Neural cell (in vitro differentiated cells): ENCODE measurements at regions not wholly inside any gene's neighbourhood (a gene's known extent, or its start where the extent isn't known, plus 50 kb on each side); places are given as distances from the start of the nearest gene placed in this dataset.

Experiments used
- H2AFZ ChIP-seq: fragments of 200-600, 300-800 bp; sonication (generic), shearing (Covaris generic); 2 replicates; pipeline ENCODE4 v1.6.0; 2014; ENCODE audit warnings: low read depth, mild to moderate bottlenecking, antibody characterized with exemption, low read length, moderate library complexity
- H3F3A ChIP-seq: fragments of 200-600 bp; shearing (Covaris generic); 2 replicates; pipeline ENCODE4 v1.6.1; 2016; ENCODE audit warnings: mild to moderate bottlenecking, moderate library complexity, mixed read lengths, antibody characterized with exemption, low read length; ENCODE audit not compliant: insufficient read depth, poor library complexity, severe bottlenecking
- H3K27ac ChIP-seq: fragments of 200-600, 300-800 bp; sonication (generic), shearing (Covaris generic); 2 replicates; pipeline ENCODE4 v1.5.1; 2014; ENCODE audit warnings: mild to moderate bottlenecking, low read length, moderate library complexity
- H3K27me3 ChIP-seq: fragments of 300-800, 200-600 bp; sonication (generic), shearing (Covaris generic); 2 replicates; pipeline ENCODE4 v1.6.0; 2014; ENCODE audit warnings: mild to moderate bottlenecking, low read depth, low read length, moderate library complexity; ENCODE audit not compliant: insufficient read depth
- H3K36me3 ChIP-seq: fragments of 300-800, 200-600 bp; sonication (generic), shearing (Covaris generic); 2 replicates; pipeline ENCODE4 v1.5.1; 2014; ENCODE audit warnings: mild to moderate bottlenecking, antibody characterized with exemption, low read length, moderate library complexity; ENCODE audit not compliant: insufficient read depth
- H3K4me2 ChIP-seq: fragments of 300-800, 200-600 bp; sonication (generic), shearing (Covaris generic); 2 replicates; pipeline ENCODE4 v1.6.0; 2014; ENCODE audit warnings: mild to moderate bottlenecking, low read length
- H3K4me3 ChIP-seq: fragments of 300-800, 200-600 bp; sonication (generic), shearing (Covaris generic); 2 replicates; pipeline ENCODE4 v1.5.1; 2014; ENCODE audit warnings: mild to moderate bottlenecking, low read length, moderate library complexity
- H3K79me2 ChIP-seq: fragments of 200-600 bp; shearing (Covaris generic); replicated peaks from 2 replicates; pipeline ENCODE4 v1.6.0; 2014; ENCODE audit warnings: mild to moderate bottlenecking, low read length, moderate library complexity; ENCODE audit not compliant: insufficient read depth
- H3K9ac ChIP-seq: fragments of 300-800, 200-600 bp; sonication (generic), shearing (Covaris generic); 2 replicates; pipeline ENCODE4 v1.6.1; 2016; ENCODE audit warnings: mild to moderate bottlenecking, low read length, mixed read lengths
- H3K9me2 ChIP-seq: fragments of 200-600 bp; shearing (Covaris generic); 2 replicates; pipeline ENCODE4 v1.6.1; 2016; ENCODE audit warnings: mild to moderate bottlenecking, low read length, mixed read lengths; ENCODE audit not compliant: insufficient read depth
- H3K9me3 ChIP-seq: fragments of 200-600, 300-800 bp; sonication (generic), shearing (Covaris generic); 2 replicates; pipeline ENCODE4 v1.6.1; 2016; ENCODE audit warnings: mild to moderate bottlenecking, mixed run types, low read length, moderate library complexity, mixed read lengths
- H4K20me1 ChIP-seq: fragments of 200-600 bp; shearing (Covaris generic); 2 replicates; pipeline ENCODE4 v1.6.1; 2016; ENCODE audit warnings: mild to moderate bottlenecking, mixed run types; ENCODE audit not compliant: insufficient read depth
- EP300 ChIP-seq: fragments of 450-650 bp; conservative IDR thresholded peaks from 2 replicates; pipeline ENCODE4 v1.6.1; 2014; ENCODE audit warnings: antibody characterized with exemption, mild to moderate bottlenecking, moderate library complexity; ENCODE audit not compliant: poor library complexity, severe bottlenecking
- EZH2 ChIP-seq: fragments of 200-600, 300-800 bp; shearing (Covaris generic), sonication (generic); IDR thresholded peaks from 2 replicates; pipeline ENCODE4 v1.6.1; 2014; ENCODE audit warnings: antibody characterized with exemption, low read length, borderline replicate concordance, mild to moderate bottlenecking; ENCODE audit not compliant: insufficient read depth, poor library complexity, severe bottlenecking
- MXI1 ChIP-seq: fragments of 450-650 bp; conservative IDR thresholded peaks from 2 replicates; pipeline ENCODE4 v1.6.1; 2014; ENCODE audit warnings: antibody characterized with exemption, mild to moderate bottlenecking; ENCODE audit not compliant: poor library complexity, severe bottlenecking
- POLR2AphosphoS5 ChIP-seq: IDR thresholded peaks from 2 replicates; pipeline ENCODE4 v1.6.1; 2012
- RAD21 ChIP-seq: fragments of 450-650 bp; conservative IDR thresholded peaks from 2 replicates; pipeline ENCODE4 v1.6.1; 2014; ENCODE audit warnings: antibody characterized with exemption, mild to moderate bottlenecking, moderate library complexity
- SMC3 ChIP-seq: fragments of 450-650 bp; conservative IDR thresholded peaks from 2 replicates; pipeline ENCODE4 v1.6.1; 2014; ENCODE audit warnings: antibody characterized with exemption, mild to moderate bottlenecking, moderate library complexity; ENCODE audit not compliant: poor library complexity
- TAF1 ChIP-seq: IDR thresholded peaks from 2 replicates; pipeline ENCODE4 v1.6.1; 2012; ENCODE audit warnings: low read depth
- TF ChIP-seq, protein P1 (sequence below): fragments of 450-650 bp; IDR thresholded peaks from 2 replicates; pipeline ENCODE4 v1.5.1; 2014; ENCODE audit warnings: antibody characterized with exemption, mild to moderate bottlenecking, moderate library complexity; ENCODE audit not compliant: poor library complexity, severe bottlenecking
- TF ChIP-seq, protein P2 (sequence below): IDR thresholded peaks from 2 replicates; pipeline ENCODE4 v1.6.1; 2012; ENCODE audit warnings: borderline replicate concordance

DNA sequence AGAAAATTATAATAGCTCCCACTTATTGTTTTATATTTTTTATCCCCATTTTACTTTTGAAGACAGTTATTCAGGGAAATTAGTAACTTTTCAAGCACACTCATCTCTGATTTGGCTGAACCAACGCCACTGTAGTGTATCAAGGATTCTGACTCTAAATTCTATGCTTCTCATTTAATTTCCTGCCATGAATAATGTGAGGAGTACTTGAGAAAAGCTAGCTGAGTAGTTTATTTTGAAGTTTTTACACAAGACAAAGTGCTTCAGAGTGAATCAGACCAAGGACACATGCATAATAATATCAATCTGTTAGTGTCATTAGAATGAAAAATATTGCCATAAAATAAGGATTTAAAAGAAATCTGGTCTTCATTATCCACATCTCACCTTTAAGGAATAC is 329.9 kb downstream of the SLITRK6 start:
- no peaks in the 10 kb centered on the region for H3K9me3 ChIP-seq
- no peak overlapping the region for H3K9ac ChIP-seq
- H3K9me2 ChIP-seq: no peaks in the 10 kb centered on the region
- H3K4me2 ChIP-seq: no peak overlapping the region
- TF ChIP-seq, protein P1, sequence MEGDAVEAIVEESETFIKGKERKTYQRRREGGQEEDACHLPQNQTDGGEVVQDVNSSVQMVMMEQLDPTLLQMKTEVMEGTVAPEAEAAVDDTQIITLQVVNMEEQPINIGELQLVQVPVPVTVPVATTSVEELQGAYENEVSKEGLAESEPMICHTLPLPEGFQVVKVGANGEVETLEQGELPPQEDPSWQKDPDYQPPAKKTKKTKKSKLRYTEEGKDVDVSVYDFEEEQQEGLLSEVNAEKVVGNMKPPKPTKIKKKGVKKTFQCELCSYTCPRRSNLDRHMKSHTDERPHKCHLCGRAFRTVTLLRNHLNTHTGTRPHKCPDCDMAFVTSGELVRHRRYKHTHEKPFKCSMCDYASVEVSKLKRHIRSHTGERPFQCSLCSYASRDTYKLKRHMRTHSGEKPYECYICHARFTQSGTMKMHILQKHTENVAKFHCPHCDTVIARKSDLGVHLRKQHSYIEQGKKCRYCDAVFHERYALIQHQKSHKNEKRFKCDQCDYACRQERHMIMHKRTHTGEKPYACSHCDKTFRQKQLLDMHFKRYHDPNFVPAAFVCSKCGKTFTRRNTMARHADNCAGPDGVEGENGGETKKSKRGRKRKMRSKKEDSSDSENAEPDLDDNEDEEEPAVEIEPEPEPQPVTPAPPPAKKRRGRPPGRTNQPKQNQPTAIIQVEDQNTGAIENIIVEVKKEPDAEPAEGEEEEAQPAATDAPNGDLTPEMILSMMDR: no peak
- TF ChIP-seq TAF1: no peak
- TF ChIP-seq RAD21: no peak
- TF ChIP-seq MXI1: no peak
- TF ChIP-seq EP300: no peak
- TF ChIP-seq, protein P2, sequence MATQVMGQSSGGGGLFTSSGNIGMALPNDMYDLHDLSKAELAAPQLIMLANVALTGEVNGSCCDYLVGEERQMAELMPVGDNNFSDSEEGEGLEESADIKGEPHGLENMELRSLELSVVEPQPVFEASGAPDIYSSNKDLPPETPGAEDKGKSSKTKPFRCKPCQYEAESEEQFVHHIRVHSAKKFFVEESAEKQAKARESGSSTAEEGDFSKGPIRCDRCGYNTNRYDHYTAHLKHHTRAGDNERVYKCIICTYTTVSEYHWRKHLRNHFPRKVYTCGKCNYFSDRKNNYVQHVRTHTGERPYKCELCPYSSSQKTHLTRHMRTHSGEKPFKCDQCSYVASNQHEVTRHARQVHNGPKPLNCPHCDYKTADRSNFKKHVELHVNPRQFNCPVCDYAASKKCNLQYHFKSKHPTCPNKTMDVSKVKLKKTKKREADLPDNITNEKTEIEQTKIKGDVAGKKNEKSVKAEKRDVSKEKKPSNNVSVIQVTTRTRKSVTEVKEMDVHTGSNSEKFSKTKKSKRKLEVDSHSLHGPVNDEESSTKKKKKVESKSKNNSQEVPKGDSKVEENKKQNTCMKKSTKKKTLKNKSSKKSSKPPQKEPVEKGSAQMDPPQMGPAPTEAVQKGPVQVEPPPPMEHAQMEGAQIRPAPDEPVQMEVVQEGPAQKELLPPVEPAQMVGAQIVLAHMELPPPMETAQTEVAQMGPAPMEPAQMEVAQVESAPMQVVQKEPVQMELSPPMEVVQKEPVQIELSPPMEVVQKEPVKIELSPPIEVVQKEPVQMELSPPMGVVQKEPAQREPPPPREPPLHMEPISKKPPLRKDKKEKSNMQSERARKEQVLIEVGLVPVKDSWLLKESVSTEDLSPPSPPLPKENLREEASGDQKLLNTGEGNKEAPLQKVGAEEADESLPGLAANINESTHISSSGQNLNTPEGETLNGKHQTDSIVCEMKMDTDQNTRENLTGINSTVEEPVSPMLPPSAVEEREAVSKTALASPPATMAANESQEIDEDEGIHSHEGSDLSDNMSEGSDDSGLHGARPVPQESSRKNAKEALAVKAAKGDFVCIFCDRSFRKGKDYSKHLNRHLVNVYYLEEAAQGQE: no peak
- TF ChIP-seq EZH2: no peak
- TF ChIP-seq POLR2AphosphoS5: no peak
- no peak for TF ChIP-seq SMC3
- H3K27ac ChIP-seq: no peak overlapping the region
- no peaks in the 10 kb centered on the region for H3F3A ChIP-seq
- H3K27me3 ChIP-seq: no peaks in the 10 kb centered on the region
- H3K36me3 ChIP-seq: no peaks in the 10 kb centered on the region
- H3K79me2 ChIP-seq: no peaks in the 10 kb centered on the region
- H3K4me3 ChIP-seq: no peak overlapping the region
- no peaks in the 10 kb centered on the region for H4K20me1 ChIP-seq
- H2AFZ ChIP-seq: no peak overlapping the region

DNA sequence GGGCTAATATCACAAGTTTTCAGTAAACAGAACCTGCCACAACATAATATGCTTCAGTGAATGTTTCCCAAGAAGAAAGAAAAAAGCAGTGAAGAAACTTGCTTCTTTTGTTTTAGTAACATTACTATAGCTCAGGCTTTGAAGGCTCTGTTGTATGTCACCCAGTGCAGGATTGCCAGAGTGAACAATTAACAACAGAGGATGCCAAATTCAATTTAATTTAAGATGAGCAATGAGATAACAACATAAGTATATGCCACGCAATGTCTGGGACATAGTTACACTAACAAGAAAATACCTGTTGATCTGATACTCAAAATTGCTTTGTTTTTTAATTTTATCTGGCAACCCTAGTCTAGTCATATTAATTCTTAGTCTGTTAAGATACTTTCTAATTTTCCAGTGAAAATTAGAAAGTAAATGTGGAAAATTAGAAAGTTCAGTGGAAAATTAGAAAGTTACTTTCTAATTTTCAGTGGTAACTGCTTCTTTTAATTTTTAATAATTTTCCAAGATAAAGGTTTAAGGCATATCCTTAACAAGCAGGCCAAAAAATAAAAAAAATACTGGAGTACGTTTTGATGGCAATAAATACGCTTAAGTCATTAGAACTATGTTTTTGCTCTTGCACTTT is 336.3 kb downstream of the SLITRK6 start:
- Histone ChIP-seq H3F3A (no peaks in the 10 kb centered on the region), H3K27ac (no peak overlapping the region), H2AFZ (no peak overlapping the region), H3K79me2 (no peaks in the 10 kb centered on the region), H3K36me3 (no peaks in the 10 kb centered on the region), H3K9me3 (no peaks in the 10 kb centered on the region), H3K9ac (no peak overlapping the region), H3K27me3 (no peaks in the 10 kb centered on the region), H3K4me2 (no peak overlapping the region), H4K20me1 (no peaks in the 10 kb centered on the region), H3K9me2 (no peaks in the 10 kb centered on the region), H3K4me3 (no peak overlapping the region)
- TF ChIP-seq SMC3 (no peak), RAD21 (no peak), MXI1 (no peak), TAF1 (no peak), EP300 (no peak), EZH2 (no peak), POLR2AphosphoS5 (no peak)
- TF ChIP-seq, protein P1: no peak
- TF ChIP-seq, protein P2: no peak
